Right ventricle myocardium superior (tissue), 1 donor: ENCODE measurements at regions not wholly inside any gene's neighbourhood (a gene's known extent, or its start where the extent isn't known, plus 50 kb on each side); places are given as distances from the start of the nearest gene placed in this dataset.
A peak's percentile ranks its signal among the peaks of the same experiment; 100 is the strongest.
"Not testable (repeated sequence)": the region's sequence is repeated elsewhere in the genome, so short reads cannot be mapped to it uniquely, and the experiment has no call there.

Experiments used
- ATAC-seq: fragments of 200-7000 bp; cut with Tn5 transposase; one replicate; pipeline ENCODE4 v1.9.1; 2020; ENCODE audit warnings: mild to moderate bottlenecking; ENCODE audit not compliant: poor library complexity
- DNase-seq: peaks from one replicate; pipeline ENCODE4 v3.0.0-alpha.2; 2020
- intact Hi-C: fragments of 100-400 bp; cut with DNase I; formaldehyde crosslinking; loops from one replicate; pipeline ENCODE4 v1.11.2; 2022
- donor health status: DM: no; HTN: yes; CAD: no; lungs with severe emphysema.

DNA sequence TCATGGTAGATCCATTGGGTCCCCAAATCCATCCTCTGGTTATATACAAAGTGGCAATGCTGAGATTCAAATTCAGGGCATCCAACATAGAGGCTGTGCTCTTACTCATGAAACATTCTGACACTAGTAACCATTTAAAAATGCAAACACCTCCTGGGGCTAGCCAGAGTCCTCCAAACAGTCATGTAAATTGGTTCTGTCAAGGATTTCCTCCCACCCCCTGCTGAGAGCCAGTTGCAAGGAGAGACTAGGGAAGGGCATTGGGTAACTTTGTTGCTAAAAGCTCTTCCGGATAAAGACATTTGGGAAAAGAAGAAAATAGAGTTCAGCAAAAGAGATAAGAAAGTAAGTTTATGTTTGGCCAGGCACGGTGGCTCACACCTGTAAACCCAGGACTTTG is 58.3 kb downstream of the ART5 start:
- DNase-seq, ATAC-seq, intact Hi-C loops: not testable (repeated sequence)

DNA sequence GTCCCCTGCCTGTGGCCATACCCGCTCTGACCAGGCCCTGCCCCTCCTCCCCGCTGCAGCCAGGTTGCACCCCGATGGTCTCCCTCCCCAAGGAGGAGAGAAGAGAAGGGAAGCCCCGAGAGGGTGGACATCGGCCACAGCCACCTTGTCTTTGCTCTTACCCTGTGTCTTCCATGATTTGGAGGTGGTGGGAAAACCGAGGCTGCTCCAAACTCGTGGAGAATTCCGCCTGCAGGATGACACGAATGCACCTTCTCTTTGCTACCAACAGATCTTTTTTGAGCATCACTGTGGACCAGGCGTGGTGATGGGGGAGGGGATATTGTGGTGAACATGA is 60.4 kb downstream of the ART5 start:
- DNase-seq, intact Hi-C loops, ATAC-seq: not testable (repeated sequence)

DNA sequence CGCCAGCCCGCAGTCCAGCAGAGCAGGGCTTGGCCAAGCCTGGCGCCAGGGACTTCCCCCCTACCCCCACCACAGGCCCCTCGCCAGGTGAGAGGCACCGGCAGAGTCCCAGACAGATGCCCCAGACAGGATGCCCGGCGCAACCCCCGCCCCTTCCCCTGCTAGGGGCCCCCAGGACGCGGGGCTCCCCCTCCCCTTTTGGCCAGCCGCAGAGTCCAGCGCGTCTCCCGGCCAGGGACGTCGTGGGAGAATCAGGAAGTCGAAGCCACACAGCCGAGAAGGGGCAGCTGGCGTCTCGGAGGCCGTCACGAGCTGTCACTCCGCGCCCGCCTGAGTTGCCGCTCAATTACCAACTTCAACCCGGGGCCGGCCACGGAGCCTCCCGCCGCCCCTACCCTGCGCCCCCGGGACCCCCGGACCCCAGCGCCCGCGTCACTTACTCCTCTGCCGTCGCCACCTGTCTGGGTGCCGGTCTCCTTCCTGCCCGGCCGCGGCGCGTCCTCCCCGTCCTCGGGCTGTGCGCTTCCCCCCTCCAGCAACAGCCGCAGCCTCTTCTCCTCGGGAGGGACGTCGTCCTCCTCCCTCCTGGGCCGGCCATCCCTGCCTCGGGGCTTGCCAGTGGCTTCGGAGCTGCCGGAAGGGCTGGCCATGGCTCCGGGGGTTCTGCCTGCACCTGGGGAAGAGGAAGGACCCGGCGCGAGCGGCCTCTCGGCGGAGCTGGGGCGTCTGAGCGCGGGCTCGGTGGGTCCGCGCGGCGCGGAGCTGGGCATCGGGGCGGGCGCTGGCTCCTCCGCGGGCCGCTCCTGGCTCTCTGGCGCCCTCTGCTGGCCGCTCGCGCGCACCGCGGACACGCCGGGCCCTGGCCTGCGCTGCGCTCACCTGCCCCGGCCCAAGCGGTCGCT is 61.1 kb downstream of the ART5 start:
- ATAC-seq, intact Hi-C loops: not testable (repeated sequence)
- peak; percentile 77 for DNase-seq

- DNase-seq, intact Hi-C loops, ATAC-seq: not testable (repeated sequence)
These were observed 62.0 kb downstream of the ART5 start for GRCh38 chr11:3579600-3580459.

DNA sequence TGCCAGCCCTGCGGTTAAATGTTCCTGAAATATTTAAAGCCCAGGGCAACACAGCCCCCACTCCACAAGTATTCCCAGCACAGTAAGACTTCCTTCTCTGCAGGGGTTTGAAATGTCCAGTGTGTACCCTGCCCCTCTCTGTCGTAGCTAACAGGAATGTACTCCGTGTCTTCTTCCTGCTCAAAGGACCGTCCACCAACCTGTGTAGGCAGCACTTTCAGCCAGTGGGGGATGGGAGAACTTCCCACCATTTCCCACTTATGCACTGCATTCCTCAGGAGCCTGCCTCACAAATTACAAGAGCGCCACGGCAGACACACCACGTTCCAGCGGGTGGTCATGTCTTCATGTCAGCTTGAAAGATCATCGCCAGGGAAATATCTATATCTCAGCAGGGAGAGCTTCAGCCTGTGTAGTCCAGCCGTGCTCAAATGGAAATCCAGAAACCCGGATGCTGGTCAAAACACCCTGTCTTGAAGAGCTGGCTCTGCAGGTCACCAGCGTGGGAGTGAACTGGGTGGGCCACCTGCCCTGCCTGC is 65.7 kb downstream of the ART5 start:
- DNase-seq, intact Hi-C loops, ATAC-seq: not testable (repeated sequence)

DNA sequence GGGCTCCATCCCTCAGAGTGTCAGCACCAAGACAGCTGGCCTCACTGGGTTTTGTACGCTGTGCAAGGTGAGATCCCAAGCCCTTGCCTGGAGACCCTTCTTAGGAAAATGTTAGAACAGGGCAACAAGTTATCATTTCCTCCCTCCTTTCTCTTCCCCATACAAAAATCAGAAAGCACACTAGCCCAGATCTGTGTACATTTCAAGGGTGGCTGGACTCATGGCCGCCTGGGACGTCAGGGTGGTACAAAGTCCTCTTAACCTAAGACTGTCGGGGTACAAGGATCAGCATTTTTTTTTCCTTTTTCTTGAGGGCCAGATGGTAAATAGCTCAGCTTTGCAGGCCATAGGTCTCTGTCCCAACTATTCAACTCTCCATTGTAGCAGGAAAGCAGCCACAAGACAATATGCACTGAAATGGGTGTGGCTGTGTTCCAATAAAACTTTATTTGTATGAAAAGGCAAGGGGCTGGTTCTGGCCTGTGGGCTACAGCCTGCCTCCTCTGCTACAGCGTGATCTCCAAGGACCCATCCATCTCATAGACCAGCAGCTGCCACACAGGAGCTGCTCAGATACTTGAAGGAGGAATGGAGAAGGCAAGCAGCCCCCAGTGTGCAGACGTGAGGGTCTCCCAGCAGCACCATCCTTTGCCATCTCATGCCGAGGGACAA is 68.7 kb downstream of the ART5 start:
- DNase-seq, intact Hi-C loops, ATAC-seq: not testable (repeated sequence)

GRCh38 chr11:3571752-3572151 is 70.0 kb downstream of the ART5 start:
- DNase-seq, intact Hi-C loops, ATAC-seq: not testable (repeated sequence)

DNA sequence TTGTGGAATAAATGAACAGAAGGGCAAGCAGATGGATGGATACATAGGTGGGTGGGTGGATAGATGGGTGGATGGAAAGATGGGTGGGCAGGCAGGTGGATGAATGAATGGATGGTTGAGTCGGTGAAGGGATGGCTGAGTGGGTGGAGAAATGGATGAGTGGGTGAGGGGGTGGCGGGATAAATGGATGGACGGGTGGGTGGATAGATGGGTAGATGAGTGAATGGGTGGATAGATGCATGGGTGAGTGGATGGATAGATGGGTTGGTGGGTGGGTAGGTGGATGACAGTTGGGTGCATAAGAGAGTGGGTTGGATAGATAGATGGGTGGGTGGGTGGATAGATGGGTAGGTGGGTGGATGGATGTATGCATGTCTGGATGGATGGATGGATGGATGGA is 76.0 kb downstream of the ART5 start:
- ATAC-seq, intact Hi-C loops: not testable (repeated sequence)

DNA sequence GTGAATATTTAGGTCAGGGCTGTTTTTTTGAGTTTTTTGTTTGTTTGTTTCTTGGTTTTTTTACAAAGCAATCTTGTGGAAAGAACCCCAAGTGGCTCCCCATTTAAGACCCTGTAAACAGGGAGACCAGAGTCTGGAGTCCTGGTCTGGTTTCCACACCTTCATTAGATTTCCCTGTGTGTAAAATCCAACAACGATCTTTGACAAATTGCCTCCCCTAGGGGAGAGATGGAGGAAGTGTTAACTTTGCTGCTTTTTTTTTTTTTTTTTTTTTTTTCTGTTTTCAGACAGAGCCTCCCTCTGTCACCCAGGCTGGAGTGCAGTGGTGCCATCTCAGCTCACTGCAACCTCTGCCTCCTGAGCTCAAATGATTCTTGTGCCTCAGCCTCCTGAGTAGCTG is 77.4 kb downstream of the ART5 start:
- intact Hi-C loops, DNase-seq, ATAC-seq: not testable (repeated sequence)

More for the DNA sequence above, 76.0 kb downstream of the ART5 start:
- DNase-seq, result not testable (repeated sequence)

DNA sequence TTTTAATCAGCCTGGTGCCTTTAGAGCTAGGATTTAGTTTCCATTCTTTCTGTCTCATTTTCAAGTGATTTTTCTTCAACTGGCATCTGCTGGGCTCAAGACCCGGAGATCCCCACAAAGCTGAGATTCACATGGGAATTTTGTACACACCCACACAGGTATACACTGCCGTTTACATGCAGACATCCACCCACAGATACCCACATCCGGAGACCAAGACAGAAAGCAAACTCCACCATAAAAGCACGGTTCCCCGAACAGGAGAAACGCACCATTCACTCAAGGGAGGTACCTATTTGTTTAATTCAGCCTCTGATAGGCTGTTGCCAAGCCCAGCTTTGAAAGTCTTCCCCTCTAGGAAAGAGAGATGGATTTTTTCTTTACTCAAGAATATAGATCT is 87.2 kb downstream of the ART5 start:
- DNase-seq, intact Hi-C loops, ATAC-seq: not testable (repeated sequence)

- intact Hi-C loops, ATAC-seq: not testable (repeated sequence)
These were observed 96.8 kb downstream of the ART5 start for GRCh38 chr11:3544990-3545389.

DNA sequence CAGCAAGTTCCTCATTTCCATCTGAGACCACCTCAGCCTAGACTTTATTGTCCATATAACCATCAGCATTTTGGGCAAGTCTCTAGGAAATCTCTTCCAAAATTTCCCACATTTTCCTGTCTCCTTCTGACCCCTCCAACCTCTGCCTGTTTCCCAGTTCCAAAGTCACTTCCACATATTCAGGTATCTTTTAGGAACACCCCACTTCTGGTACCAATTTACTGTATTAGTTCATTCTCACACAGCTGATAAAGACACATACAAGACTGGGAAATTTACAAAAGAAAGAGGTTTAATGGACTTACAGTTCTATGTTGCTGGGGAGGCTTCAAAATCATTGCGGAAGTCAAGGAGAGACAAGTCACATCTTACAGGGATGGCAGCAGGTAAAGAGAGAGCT is 103.6 kb downstream of the ART5 start:
- DNase-seq, ATAC-seq, intact Hi-C loops: not testable (repeated sequence)

More at GRCh38 chr11:3544990-3545389, 96.8 kb downstream of the ART5 start:
- DNase-seq, result not testable (repeated sequence)

DNA sequence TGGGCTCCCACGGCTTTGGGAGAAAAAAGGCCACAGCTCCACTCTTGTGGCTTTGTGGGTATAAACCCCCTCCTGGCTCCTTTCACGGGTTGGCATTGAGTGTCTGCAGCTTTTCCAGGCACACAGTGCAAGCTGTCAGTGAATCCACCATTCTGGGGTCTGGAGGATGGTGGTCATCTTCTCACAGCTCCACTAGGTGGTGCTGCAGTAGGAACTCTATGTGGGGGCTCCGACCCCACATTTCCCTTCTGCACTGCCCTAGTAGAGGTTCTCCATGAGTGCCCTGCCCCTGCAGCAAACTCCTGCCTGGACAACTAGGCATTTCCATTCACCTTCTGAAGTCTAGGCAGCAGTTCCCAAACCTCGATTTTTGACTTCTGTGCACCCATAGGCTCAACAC is 104.5 kb downstream of the ART5 start:
- DNase-seq, intact Hi-C loops, ATAC-seq: not testable (repeated sequence)

DNA sequence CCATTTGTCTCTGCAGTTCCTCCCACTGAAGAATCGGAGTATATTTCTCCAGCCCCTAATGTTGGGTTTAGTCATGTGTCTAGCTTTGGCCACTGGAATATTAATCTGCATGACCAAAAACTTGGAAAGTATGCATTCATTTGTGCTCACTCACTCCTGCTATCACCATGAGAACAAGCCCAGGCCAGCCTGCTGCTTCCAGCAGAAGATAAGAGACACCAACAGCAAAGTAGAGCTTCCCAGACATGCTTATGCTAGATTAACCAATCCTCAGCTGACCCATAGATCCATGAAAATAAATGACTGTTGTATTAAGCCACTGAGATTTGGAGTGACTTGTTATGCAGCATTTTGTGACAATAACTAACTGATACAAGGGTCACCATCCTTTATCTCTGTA is 108.8 kb downstream of the ART5 start:
- not testable (repeated sequence) for DNase-seq

GRCh38 chr11:3531280-3531679 is 110.5 kb downstream of the ART5 start:
- intact Hi-C loops, ATAC-seq, DNase-seq: not testable (repeated sequence)

More for the DNA sequence above, 108.8 kb downstream of the ART5 start:
- ATAC-seq, intact Hi-C loops: not testable (repeated sequence)

DNA sequence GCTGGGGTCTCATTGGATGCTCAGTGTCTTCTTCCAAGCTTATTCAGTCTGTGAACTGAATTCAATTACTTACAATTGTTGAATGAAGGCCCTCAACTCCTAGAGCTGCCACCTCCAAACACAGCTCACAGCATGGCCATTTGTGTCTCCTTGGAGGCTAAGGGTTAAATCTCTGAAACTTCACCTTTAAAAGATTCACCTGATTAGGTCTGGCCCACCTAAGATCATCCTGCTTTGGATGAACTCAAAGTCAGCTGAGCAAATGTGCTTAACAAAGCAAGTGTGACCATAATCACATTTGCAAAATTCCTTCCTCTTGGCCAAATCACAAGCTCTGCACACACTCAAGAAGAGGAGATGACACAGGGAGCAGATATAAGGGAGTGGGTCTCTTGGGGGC is 118.2 kb downstream of the ART5 start:
- ATAC-seq, DNase-seq, intact Hi-C loops: not testable (repeated sequence)

DNA sequence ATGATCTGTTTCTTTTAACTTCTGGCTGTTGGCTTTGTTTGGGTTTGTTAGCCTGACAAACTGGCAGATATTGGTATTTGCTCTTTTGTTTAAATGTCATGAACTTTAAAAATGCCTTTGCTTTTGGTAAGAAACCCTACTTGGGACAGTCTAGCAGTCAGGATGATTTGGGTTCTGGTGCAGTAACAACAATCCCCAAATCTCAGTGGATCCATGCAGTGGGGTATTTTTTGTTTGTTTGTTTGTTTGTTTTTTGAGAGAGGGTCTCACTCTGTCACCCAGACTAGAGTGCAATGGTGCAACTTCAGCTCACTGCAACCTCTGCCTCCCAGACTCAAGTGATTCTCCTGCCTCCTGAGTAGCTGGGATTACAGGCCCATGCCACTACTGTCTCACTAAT is 120.9 kb downstream of the ART5 start:
- intact Hi-C loops, DNase-seq, ATAC-seq: not testable (repeated sequence)

- DNase-seq, intact Hi-C loops: not testable (repeated sequence)
These were observed 122.0 kb downstream of the ART5 start for GRCh38 chr11:3519841-3520240.

More at GRCh38 chr11:3519841-3520240, 122.0 kb downstream of the ART5 start:
- not testable (repeated sequence) for ATAC-seq
